HG02798 (cell line): ENCODE measurements at regions not wholly inside any gene's neighbourhood (a gene's known extent, or its start where the extent isn't known, plus 50 kb on each side); places are given as distances from the start of the nearest gene placed in this dataset.
A peak's percentile ranks its signal among the peaks of the same experiment; 100 is the strongest.

Experiments
- ATAC-seq: cut with Tn5 transposase; IDR thresholded peaks from one replicate; pipeline ENCODE4 v1.9.1; 2021; ENCODE audit warnings: mild to moderate bottlenecking; ENCODE audit not compliant: unreplicated experiment, poor library complexity

GRCh38 chr9:16221822-16222547, 648.5 kb downstream of the BNC2 start:
- ATAC-seq = peak; percentile 81

DNA sequence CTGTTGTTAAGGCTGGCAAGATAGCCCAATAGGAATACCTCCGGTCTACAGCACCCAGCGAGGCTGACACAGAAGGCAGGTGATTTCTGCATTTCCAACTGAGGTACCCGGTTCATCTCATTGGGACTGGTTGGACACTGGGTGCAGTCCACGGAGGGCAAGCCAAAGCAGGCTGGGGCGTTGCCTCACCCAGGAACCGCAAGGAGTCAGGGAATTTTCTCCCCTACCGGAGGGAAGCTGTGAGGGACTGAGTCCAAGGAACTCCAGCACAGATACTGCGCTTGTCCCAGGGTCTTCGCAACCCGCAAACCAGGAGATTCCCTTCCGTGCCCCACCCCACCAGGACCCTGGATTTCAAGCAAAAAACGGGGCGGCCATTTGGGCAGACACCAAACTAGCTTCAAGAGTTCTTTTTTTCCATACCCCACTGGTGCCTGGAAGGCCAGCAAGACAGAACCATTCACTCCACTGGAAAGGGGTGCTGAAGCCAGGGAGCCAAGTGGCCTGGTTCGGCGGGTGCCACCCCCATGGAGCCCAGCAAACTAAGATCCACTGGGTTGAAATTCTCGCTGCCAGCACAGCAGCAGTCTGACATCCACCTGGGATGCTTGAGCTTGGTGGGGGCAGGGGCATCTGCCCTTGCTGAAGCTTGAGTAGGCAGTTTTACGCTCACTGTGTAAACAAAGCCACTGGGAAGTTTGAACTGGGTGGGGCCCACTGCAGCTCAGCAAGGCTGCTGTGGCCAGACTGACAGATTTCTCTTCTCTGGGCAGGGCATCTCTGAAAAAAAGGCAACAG, 647.2 kb downstream of the BNC2 start:
- no peak for ATAC-seq

DNA sequence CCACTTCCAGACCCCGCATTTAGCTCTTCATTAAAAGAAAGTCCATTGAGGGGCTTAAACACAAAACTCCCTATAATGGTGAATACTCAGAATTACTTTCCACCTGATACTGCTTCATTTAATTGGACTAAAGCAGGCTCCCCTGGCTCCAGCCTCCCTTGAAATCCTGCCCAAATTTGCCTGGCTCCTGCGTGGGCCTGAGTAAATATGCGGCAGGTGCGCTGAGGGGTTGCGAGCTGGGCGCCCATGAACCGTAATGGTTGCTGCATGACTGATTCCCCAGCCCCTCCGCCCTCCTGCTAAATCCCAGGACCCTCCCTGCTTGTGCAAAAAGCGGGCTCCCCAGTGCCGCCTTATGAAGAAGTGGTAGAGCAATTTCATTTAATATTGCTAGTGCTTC, 639.7 kb downstream of the BNC2 start:
- ATAC-seq = no peak

DNA sequence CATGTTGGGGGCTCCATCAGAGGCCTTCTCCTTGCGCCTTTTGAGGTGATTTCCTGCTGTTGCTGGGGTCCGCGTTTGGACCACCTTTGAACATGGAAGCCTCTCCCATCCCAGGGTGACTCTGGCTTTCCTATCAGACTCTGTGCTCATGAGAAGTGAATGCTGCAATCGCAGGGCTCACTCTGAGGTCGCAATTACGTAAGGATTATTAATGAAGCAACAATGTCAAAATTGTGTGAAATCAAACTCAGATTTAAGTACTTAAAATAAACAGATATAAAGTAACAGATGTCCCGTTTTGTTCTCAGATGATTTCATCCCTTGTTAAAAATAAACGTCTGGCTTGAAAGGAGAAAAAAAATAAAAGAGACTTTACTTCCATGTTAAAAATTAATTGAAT, 634.2 kb downstream of the BNC2 start:
- no peak for ATAC-seq

GRCh38 chr9:16236882-16237281, 633.6 kb downstream of the BNC2 start:
- ATAC-seq = no peak

GRCh38 chr9:16238623-16239138, 631.8 kb downstream of the BNC2 start:
- ATAC-seq = no peak

DNA sequence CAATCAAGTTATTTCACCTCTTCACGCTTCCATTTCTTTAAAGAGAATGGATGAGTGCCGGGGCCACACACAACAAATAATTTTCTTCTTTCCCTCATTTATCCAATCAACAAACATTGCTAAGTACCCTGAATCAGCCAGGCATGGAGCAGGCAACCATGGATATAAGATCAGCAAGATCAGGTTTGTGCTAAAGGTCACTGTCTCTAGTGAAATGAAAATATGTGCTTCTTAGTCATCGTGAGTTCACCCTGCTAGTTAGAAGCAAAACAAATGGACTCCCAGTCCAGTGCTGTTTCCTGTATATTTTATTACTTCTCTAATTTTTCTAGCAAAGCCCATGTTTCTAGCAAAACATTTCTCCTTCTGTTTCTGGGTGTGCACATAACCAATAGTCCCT, 629.2 kb downstream of the BNC2 start:
- ATAC-seq = no peak

DNA sequence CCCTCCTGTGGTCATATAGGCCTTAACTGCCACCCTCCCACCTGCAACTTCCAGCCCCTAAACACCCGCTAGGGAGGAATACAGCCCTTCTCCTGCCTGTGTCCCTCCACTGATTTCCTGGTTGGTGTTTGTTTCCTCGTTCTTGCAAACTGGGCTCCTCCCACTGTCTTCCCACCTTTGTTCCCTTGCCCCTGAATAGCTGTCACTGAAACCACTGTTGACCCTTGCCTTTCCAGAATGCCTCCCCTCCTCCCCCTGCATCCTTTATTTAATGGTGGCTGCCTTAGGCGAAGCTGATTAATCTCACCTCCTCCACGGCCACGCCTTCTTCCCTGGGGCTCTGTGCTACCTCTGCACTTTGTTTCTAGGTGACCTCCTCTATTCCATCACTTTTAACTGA, 626.7 kb downstream of the BNC2 start:
- ATAC-seq = no peak

GRCh38 chr9:16245756-16246440, 624.6 kb downstream of the BNC2 start:
- ATAC-seq = no peak

- ATAC-seq = no peak
Observed at GRCh38 chr9:16246785-16247184, 623.7 kb downstream of the BNC2 start.

DNA sequence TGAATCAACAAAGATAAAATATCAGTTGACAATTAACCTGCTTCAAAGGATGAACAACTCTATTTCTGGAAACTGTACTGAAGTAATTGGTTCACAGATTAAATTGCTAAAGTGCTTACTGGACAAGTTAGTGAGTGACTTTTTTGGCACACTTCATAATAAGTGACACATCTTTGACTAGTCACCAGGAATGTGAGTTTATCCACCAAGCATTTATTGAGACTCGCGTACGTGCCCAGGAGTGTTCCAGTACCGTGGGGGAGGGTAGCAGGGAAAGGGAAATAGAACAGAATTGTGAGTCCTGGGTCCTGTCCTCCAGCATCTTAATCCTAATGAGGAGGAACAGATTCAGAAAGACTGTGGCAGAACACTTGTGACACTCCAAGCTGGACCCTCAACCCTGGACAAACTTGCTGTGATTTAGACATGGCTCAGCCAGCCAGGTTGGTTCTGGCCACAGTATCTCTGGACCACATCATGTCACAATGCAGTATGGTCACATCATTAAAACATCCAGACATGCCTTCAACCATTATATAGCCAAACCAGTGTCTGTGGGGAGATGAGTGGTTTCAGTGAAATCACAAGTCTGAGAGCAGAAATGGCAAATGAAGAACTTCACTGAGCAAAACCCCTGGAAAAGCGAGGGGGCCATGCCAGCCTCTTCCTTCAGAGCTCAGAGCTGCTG, 623.1 kb downstream of the BNC2 start:
- ATAC-seq = no peak

- no peak for ATAC-seq
Observed at GRCh38 chr9:16248822-16249221, 621.6 kb downstream of the BNC2 start.

DNA sequence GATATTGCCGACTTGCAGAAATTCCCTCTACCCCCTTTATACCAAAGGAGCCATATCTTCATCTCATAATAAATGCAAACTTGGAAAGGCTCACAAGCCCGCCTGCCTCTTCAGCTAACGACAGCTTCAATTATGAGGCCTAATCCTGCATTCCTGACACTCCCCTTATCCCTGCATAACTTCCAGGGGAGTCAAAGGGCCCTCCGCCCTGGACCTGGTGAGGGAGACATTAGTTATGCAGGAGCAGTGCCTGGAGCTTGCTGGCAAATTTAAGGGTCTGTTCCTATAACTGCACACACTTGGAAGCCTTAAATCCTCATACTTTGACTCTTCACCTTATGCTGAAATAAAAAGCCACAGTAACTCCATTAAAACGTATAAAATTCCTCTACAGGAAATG, 617.9 kb downstream of the BNC2 start:
- no peak for ATAC-seq

- ATAC-seq = no peak
Observed at GRCh38 chr9:16254674-16255073, 615.8 kb downstream of the BNC2 start.

GRCh38 chr9:16255217-16255616, 615.3 kb downstream of the BNC2 start:
- ATAC-seq = no peak

- ATAC-seq = no peak
Observed at GRCh38 chr9:16257604-16258003, 612.9 kb downstream of the BNC2 start.

GRCh38 chr9:16258191-16258590, 612.3 kb downstream of the BNC2 start:
- ATAC-seq = no peak

DNA sequence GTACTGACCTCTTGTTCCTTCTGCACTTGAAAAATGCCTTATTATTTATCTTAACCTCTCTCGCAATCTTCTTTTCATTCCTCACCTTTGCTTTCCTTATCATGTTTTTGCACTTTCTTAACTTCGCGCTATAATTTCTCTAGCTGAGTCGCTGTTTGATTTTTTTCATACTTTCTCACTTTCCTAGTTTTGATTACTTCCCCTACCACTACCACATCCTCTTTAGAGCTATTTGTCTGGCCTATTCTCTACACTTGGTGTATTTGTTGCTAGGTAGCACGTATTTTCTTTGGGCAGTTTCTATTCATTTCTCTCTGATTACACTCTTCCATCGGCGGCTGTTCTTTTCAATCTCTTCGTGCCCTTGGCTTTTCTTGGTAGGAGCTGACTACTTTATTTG, 611.8 kb downstream of the BNC2 start:
- ATAC-seq = no peak

DNA sequence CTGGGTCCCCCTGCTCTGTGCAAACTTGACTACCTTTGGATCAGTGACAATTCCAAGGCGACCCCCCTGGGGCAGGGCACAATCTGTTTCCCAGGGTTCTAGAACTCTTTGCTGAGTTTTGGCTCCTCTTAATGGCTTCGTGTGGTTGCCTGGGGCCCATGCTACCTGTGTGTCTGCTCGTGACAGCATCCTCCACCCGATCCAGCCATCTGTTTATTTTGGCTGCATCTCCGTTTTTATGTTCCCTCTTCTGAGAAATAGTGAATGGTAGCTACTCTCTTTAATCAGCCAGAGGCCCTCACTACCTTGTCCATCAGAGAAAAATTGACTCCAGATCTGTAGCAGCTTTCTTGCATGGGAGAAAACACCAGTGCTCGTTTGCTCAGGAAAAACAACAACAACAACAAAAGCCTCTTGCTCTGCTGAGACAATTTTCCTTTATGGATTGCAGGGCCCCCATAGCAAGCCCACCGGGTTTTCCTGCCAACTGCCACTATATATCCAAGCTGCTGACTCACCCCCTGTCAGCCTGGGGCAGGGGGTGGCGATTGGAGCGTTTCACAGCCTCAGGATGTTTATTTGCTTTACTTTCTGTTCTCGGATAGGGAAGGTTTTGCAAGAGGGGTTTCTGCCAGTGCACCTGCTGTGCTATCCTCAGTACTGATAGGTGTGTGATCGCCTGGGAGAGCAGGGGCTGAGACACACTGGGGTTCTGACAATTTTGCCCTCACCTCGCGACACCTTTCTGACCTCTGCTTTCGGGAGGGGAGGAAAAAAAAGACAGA, 607.8 kb downstream of the BNC2 start:
- ATAC-seq = peak; percentile 44

GRCh38 chr9:16265688-16266087, 604.8 kb downstream of the BNC2 start:
- ATAC-seq = no peak
